HUES6 (cell line): ENCODE measurements at regions not wholly inside any gene's neighbourhood (a gene's known extent, or its start where the extent isn't known, plus 50 kb on each side); places are given as distances from the start of the nearest gene placed in this dataset.

ENCODE experiments used
- H3K27ac ChIP-seq: 2 replicates; pipeline ENCODE4 v1.7.0; 2013; ENCODE audit warnings: low read depth, mild to moderate bottlenecking, low read length, inconsistent platforms
- H3K27me3 ChIP-seq: 2 replicates; pipeline ENCODE4 v1.6.1; 2013; ENCODE audit warnings: low read length; ENCODE audit not compliant: control insufficient read depth, insufficient read depth
- H3K36me3 ChIP-seq: 2 replicates; pipeline ENCODE4 v1.6.1; 2013; ENCODE audit warnings: low read length; ENCODE audit not compliant: control insufficient read depth, insufficient read depth
- H3K4me1 ChIP-seq: 2 replicates; pipeline ENCODE4 v1.6.1; 2013; ENCODE audit warnings: low read length; ENCODE audit not compliant: control insufficient read depth, insufficient read depth
- H3K4me3 ChIP-seq: 2 replicates; pipeline ENCODE4 v1.5.1; 2013; ENCODE audit warnings: low read depth, low read length
- H3K9ac ChIP-seq: one replicate; pipeline ENCODE4 v1.6.1; 2013; ENCODE audit warnings: mild to moderate bottlenecking, low read length
- H3K9me3 ChIP-seq: 2 replicates; pipeline ENCODE4 v1.6.1; 2013; ENCODE audit warnings: low read depth, low read length; ENCODE audit not compliant: control insufficient read depth, insufficient read depth

GRCh38 chr13:40863723-40864122 is 74.3 kb downstream of the SLC25A15 start:
- Histone ChIP-seq H3K4me3 (no peak overlapping the region), H3K9ac (no peak overlapping the region), H3K4me1 (no peaks in the 10 kb centered on the region), H3K36me3 (no peaks in the 10 kb centered on the region), H3K9me3 (no peaks in the 10 kb centered on the region), H3K27me3 (no peaks in the 10 kb centered on the region), H3K27ac (no peak overlapping the region)

GRCh38 chr13:40874138-40874779 is 84.8 kb downstream of the SLC25A15 start:
- H3K4me3 ChIP-seq = no peak overlapping the region
- peaks cover 3% of the 10 kb centered on the region; the same call in 1 of the 2 replicates for H3K36me3 ChIP-seq
- H3K9me3 ChIP-seq = peaks cover 52% of the 10 kb centered on the region
- no peaks in the 10 kb centered on the region for H3K27me3 ChIP-seq
- H3K4me1 ChIP-seq = no peaks in the 10 kb centered on the region
- no peak overlapping the region for H3K27ac ChIP-seq
- H3K9ac ChIP-seq = no peak overlapping the region

GRCh38 chr13:40875044-40875443 is 85.6 kb downstream of the SLC25A15 start:
- Histone ChIP-seq H3K27ac (no peak overlapping the region), H3K36me3 (peaks cover 3% of the 10 kb centered on the region; the same call in 1 of the 2 replicates), H3K9me3 (peaks cover 52% of the 10 kb centered on the region), H3K9ac (no peak overlapping the region), H3K4me3 (no peak overlapping the region), H3K27me3 (no peaks in the 10 kb centered on the region), H3K4me1 (no peaks in the 10 kb centered on the region)

GRCh38 chr13:40875583-40875982 is 86.2 kb downstream of the SLC25A15 start:
- Histone ChIP-seq H3K27me3 (no peaks in the 10 kb centered on the region), H3K27ac (no peak overlapping the region), H3K9ac (no peak overlapping the region), H3K36me3 (peaks cover 3% of the 10 kb centered on the region; the same call in 1 of the 2 replicates), H3K4me1 (no peaks in the 10 kb centered on the region), H3K9me3 (peaks cover 53% of the 10 kb centered on the region), H3K4me3 (no peak overlapping the region)

GRCh38 chr13:40876020-40876738 is 86.8 kb downstream of the SLC25A15 start:
- Histone ChIP-seq H3K4me1 (no peaks in the 10 kb centered on the region), H3K36me3 (peaks cover 3% of the 10 kb centered on the region; the same call in 1 of the 2 replicates), H3K27ac (no peak overlapping the region), H3K4me3 (no peak overlapping the region), H3K27me3 (no peaks in the 10 kb centered on the region), H3K9ac (no peak overlapping the region), H3K9me3 (peaks cover 50% of the 10 kb centered on the region)

- peaks cover 3% of the 10 kb centered on the region; the same call in 1 of the 2 replicates for H3K36me3 ChIP-seq
Measured at GRCh38 chr13:40878321-40878720, 88.9 kb downstream of the SLC25A15 start.

GRCh38 chr13:40878823-40879222 is 89.4 kb downstream of the SLC25A15 start:
- no peaks in the 10 kb centered on the region for H3K4me1 ChIP-seq
- H3K36me3 ChIP-seq = peaks cover 3% of the 10 kb centered on the region; the same call in 1 of the 2 replicates
- no peaks in the 10 kb centered on the region for H3K27me3 ChIP-seq
- no peak overlapping the region for H3K27ac ChIP-seq
- H3K4me3 ChIP-seq = no peak overlapping the region
- peaks cover 37% of the 10 kb centered on the region for H3K9me3 ChIP-seq
- H3K9ac ChIP-seq = no peak overlapping the region

More at GRCh38 chr13:40878321-40878720, 88.9 kb downstream of the SLC25A15 start:
- H3K4me1 ChIP-seq = no peaks in the 10 kb centered on the region
- H3K4me3 ChIP-seq = no peak overlapping the region
- no peaks in the 10 kb centered on the region for H3K27me3 ChIP-seq
- no peak overlapping the region for H3K27ac ChIP-seq
- H3K9ac ChIP-seq = no peak overlapping the region
- peaks cover 38% of the 10 kb centered on the region for H3K9me3 ChIP-seq
